ENCODE measurements at regions not wholly inside any gene's neighbourhood (a gene's known extent, or its start where the extent isn't known, plus 50 kb on each side); places are given as distances from the start of the nearest gene placed in this dataset.

DNA sequence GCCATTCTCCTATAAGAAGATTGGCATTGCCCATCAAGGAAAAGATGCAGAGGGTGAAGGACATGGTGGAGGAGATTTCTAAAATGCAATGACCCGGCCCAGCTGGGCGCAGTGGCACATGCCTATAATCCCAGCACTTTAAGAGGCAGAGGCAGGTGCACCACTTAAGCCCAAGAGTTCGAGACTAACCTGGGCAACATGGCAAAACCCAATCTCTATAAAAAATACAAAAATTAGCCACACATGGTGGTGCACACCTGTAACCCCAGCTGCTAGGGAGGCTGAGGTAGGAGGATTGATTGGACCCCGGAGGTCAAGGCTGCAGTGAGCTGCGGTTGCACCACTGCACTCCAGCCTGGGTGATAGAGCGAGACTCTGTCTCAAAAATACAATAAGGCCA lies 331.8 kb downstream of the FOXO1 start:
- H3K4me3 ChIP-seq = no peak overlapping the region
- H3K9me3 ChIP-seq = no peaks in the 10 kb centered on the region
- H3K9ac ChIP-seq (ENCODE audit: low read depth in 2 of 2, low read length in 2 of 2) = no peak overlapping the region
- TF ChIP-seq, protein P1, sequence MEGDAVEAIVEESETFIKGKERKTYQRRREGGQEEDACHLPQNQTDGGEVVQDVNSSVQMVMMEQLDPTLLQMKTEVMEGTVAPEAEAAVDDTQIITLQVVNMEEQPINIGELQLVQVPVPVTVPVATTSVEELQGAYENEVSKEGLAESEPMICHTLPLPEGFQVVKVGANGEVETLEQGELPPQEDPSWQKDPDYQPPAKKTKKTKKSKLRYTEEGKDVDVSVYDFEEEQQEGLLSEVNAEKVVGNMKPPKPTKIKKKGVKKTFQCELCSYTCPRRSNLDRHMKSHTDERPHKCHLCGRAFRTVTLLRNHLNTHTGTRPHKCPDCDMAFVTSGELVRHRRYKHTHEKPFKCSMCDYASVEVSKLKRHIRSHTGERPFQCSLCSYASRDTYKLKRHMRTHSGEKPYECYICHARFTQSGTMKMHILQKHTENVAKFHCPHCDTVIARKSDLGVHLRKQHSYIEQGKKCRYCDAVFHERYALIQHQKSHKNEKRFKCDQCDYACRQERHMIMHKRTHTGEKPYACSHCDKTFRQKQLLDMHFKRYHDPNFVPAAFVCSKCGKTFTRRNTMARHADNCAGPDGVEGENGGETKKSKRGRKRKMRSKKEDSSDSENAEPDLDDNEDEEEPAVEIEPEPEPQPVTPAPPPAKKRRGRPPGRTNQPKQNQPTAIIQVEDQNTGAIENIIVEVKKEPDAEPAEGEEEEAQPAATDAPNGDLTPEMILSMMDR (IDR thresholded peaks at IDR 0.05) = no peak
- no peaks in the 10 kb centered on the region for H3K4me1 ChIP-seq
- no peaks in the 10 kb centered on the region for H3K27me3 ChIP-seq
- DNase-seq = peak; percentile 12
- intact Hi-C loops (cut with DNase I) = no loop called here
- no peak overlapping the region for H3K27ac ChIP-seq
- H3K36me3 ChIP-seq = no peaks in the 10 kb centered on the region

DNA sequence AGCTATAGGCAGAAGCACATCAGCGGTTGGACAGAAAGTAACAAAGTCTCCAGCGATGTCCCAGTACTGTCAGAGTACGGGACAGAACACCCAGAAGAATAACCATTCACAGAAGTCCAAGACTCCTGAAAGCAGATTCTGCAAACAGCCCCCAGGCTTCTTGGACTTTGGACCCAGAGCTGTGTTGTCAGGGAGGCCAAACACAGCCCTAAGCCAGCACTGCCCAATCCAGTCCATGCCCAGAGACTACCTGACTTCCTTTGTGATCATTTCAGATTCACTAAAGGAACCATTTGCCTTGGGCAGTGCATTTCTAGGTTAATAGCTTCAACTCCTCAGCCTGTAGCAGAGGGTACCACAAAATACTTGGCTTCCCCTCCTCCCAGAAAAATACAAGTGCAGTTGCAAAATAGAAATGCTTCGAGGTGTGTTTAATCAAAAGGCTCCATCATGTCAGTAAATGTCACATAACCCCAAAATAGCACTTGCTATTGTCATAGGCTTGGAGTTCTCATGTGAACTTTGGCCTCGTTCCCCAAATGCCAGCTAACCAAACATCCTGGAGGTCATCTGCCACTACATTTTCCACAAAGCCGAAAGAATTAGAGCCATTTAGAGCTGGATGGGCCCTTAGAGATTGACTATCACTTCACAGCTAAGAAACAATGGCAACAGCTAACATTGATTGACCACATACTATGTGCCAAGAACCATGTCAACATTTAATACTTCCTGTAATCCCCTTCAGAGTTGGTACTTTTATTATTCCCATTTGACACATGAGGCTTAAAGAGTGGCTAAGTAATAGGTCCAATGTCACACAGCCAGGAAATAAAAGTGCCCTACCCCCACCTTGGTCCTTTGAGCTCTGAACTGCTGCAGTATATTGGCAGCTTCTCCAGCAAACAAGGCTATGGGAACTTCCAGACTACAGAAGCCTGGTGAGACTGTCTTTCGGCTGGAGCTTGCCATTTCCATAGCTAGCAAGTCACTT lies 329.9 kb downstream of the FOXO1 start:
- DNase-seq = peak; percentile 17
- TF ChIP-seq, protein P1 (IDR thresholded peaks at IDR 0.05) = no peak
- Histone ChIP-seq H3K27me3 (no peaks in the 10 kb centered on the region), H3K9ac (ENCODE audit: low read depth in 2 of 2, low read length in 2 of 2) (no peak overlapping the region), H3K4me3 (no peak overlapping the region), H3K9me3 (no peaks in the 10 kb centered on the region), H3K4me1 (no peaks in the 10 kb centered on the region), H3K36me3 (no peaks in the 10 kb centered on the region), H3K27ac (no peak overlapping the region)
- intact Hi-C loops (cut with DNase I) = no loop called here

DNA sequence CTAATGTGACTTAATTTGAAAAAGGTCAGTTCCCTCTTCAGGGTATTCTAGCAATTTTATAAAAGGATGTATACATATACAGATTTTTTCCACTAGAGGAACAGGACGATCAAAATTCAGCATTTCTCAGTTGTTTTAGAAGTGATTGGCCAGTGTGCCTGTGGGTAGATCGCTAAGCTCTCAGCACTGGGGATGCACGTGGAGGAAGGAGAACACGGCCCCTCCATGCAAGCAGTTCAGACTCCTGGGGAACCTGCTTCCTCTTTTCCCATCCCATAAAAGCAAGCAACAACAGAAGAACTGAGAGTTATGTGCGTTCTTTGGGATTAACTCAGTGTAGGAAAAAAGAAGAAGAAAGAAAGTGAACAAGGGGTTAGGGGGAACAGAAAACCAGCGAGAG lies 328.8 kb downstream of the FOXO1 start:
- Histone ChIP-seq H3K4me3 (no peak overlapping the region), H3K9ac (ENCODE audit: low read depth in 2 of 2, low read length in 2 of 2) (no peak overlapping the region), H3K9me3 (no peaks in the 10 kb centered on the region), H3K27ac (no peak overlapping the region), H3K27me3 (no peaks in the 10 kb centered on the region), H3K36me3 (no peaks in the 10 kb centered on the region), H3K4me1 (no peaks in the 10 kb centered on the region)
- TF ChIP-seq, protein P1 (IDR thresholded peaks at IDR 0.05) = no peak
- DNase-seq = no peak
- intact Hi-C loops (cut with DNase I) = no loop called here

DNA sequence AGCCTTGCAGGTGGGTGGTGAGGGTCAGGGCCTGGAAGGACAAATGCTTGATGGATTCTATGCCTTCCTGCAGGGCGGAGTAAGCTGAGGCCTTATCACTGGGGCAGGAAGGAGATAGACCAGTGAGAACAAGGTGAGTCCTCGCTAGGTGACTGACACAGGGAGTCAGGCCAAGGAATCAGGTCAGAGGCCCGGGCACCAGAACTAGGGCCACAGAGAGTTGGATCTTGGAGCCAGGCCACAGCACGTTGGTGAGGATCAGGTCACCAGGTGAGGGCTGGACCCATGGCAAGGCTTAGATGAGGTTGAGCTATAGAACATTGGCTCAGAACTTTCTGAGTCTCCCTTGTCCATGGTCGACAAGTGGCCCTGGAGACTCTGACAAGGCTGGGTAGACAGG lies 328.2 kb downstream of the FOXO1 start:
- Histone ChIP-seq H3K36me3 (no peaks in the 10 kb centered on the region), H3K27me3 (no peaks in the 10 kb centered on the region), H3K4me3 (no peak overlapping the region), H3K9me3 (no peaks in the 10 kb centered on the region), H3K9ac (ENCODE audit: low read depth in 2 of 2, low read length in 2 of 2) (no peak overlapping the region), H3K27ac (no peak overlapping the region), H3K4me1 (no peaks in the 10 kb centered on the region)
- TF ChIP-seq, protein P1 (IDR thresholded peaks at IDR 0.05) = no peak
- no peak for DNase-seq
- intact Hi-C loops (cut with DNase I) = no loop called here

DNA sequence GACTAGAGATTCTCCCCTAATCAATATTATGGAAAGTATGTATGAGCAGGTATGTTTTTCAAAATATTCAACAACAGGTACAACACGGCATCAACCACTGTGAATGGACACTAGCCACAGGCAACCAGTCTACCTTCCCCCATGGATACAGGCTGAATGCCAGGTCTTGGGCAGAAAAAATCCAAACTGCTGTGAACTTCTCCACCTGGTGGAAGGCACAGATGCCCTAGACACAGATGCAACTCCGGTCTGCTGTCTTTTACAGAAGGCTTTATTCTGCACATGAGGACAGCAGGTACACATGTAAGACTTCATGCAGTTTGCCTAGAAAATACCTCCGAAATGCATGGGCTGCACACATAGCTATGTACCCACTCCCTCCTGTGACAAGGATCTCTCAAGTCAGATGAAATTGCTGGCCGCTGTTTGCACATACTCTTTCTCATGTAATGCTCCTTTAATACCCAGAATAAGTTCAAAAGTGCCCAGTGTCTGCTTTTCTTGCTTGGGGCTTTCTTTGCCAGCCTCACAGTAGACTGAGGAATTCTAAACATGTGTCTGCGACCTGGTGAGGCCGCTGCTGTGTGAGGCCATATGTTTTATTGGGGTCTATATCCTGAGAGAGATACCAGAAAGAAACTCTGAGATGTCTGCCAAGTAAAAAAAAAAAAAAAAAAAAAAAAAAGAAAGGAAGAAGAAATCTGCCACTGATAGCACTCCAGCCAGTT lies 325.9 kb downstream of the FOXO1 start:
- intact Hi-C loops (cut with DNase I) = no loop called here
- H3K27ac ChIP-seq = no peak overlapping the region
- TF ChIP-seq, protein P1 (IDR thresholded peaks at IDR 0.05) = no peak

More for the DNA sequence above, 325.9 kb downstream of the FOXO1 start:
- Histone ChIP-seq H3K4me1 (no peaks in the 10 kb centered on the region), H3K36me3 (no peaks in the 10 kb centered on the region), H3K27me3 (no peaks in the 10 kb centered on the region), H3K4me3 (no peak overlapping the region), H3K9me3 (no peaks in the 10 kb centered on the region), H3K9ac (ENCODE audit: low read depth in 2 of 2, low read length in 2 of 2) (no peak overlapping the region)
- no peak for DNase-seq

Measured in colonic mucosa (tissue), 4 donors.